ENCODE measurements at regions not wholly inside any gene's neighbourhood (a gene's known extent, or its start where the extent isn't known, plus 50 kb on each side); places are given as distances from the start of the nearest gene placed in this dataset.

DNA sequence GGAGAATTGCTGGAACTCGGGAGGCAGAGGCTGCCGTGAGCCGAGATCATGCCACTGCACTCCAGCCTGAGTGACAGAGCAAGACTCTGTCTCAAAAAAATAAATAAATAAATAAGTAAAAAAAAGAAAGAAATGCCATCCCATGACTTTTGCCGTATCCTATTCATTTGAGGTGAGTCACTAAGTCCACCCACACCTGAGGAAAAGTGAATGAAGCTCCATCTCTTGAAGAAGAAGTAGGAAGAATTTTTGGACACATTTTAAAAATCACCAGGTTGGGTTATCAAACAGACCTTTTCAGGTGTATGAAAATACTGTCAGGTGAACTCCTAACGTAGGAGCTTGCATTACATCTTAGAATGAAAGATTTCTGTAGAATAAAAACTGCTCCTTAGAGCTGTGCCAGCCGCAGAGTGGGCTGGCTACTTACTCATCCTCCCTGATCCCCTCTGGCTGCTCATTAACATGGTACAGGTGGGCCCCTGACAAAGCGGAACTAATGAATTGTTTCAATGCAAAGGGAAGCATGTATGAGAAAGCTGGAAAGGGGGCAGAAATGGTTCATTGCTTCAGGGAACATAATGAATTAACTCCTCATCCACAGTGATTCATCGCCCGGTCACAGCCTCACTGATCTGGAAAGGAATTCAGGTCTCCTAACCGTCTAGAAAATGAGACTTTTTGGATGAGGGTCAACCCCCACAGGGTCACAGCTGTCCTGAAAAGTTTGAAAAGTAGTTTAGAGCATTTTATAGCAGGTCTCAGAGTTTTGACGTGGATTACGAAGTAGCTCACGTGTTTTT lies 191.4 kb downstream of the SPP2 start:
- H3K4me1 ChIP-seq (ENCODE audit: insufficient read depth, low read length): no peaks in the 10 kb centered on the region
- TF ChIP-seq CREM (IDR thresholded peaks at IDR 0.05): no peak
- no peak for TF ChIP-seq CREM (CRISPR knock-in tag; IDR thresholded peaks at IDR 0.05)
- no peak for TF ChIP-seq KAT2B (IDR thresholded peaks at IDR 0.05; ENCODE audit: borderline replicate concordance, low read depth, low read length)
- no peak for TF ChIP-seq YY1 (IDR thresholded peaks at IDR 0.05; ENCODE audit: insufficient read depth, insufficient replicate concordance, low read depth, low read length)
- TF ChIP-seq RORA (CRISPR knock-in tag; IDR thresholded peaks at IDR 0.05): no peak
- TF ChIP-seq, protein P1, sequence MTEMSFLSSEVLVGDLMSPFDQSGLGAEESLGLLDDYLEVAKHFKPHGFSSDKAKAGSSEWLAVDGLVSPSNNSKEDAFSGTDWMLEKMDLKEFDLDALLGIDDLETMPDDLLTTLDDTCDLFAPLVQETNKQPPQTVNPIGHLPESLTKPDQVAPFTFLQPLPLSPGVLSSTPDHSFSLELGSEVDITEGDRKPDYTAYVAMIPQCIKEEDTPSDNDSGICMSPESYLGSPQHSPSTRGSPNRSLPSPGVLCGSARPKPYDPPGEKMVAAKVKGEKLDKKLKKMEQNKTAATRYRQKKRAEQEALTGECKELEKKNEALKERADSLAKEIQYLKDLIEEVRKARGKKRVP (CRISPR knock-in tag; IDR thresholded peaks at IDR 0.05): no peak
- TF ChIP-seq TIGD3 (CRISPR knock-in tag; IDR thresholded peaks at IDR 0.05; ENCODE audit: borderline replicate concordance): no peak
- TF ChIP-seq ZBTB44 (CRISPR knock-in tag; IDR thresholded peaks at IDR 0.05): no peak
- no peak for TF ChIP-seq ZNF703 (CRISPR knock-in tag; IDR thresholded peaks at IDR 0.05; ENCODE audit: borderline replicate concordance)
- TF ChIP-seq ARNT2 (CRISPR knock-in tag; IDR thresholded peaks at IDR 0.05; ENCODE audit: low read depth): no peak
- TF ChIP-seq CREB1 (IDR thresholded peaks at IDR 0.05): no peak
- no peak for TF ChIP-seq CREB1 (CRISPR knock-in tag; IDR thresholded peaks at IDR 0.05)
- no peak for TF ChIP-seq ZNF547 (CRISPR knock-in tag; IDR thresholded peaks at IDR 0.05)
- TF ChIP-seq ZNF546 (CRISPR knock-in tag; conservative IDR thresholded peaks at IDR 0.05): no peak
- no peak for TF ChIP-seq MEIS1 (CRISPR knock-in tag; IDR thresholded peaks at IDR 0.05; ENCODE audit: borderline replicate concordance)
- TF ChIP-seq ATF2 (CRISPR knock-in tag; IDR thresholded peaks at IDR 0.05): no peak
- no peak for TF ChIP-seq ZMYM4 (CRISPR knock-in tag; IDR thresholded peaks at IDR 0.05)
- no peak for TF ChIP-seq ZNF670 (CRISPR knock-in tag; IDR thresholded peaks at IDR 0.05; ENCODE audit: borderline replicate concordance)
- TF ChIP-seq ZNF878 (CRISPR knock-in tag; IDR thresholded peaks at IDR 0.05): no peak
- H3K4me2 ChIP-seq (ENCODE audit: low read depth, low read length): no peak overlapping the region
- 0 out of 2 replicates have a peak, but pooled peaks cover 5% of the 10 kb centered on the region for H3K9me3 ChIP-seq (ENCODE audit: low read length)
- no peaks in the 10 kb centered on the region for H3K79me2 ChIP-seq (ENCODE audit: insufficient read depth, low read length)
- 40% methylated on average over 13 of the region's 13 CpGs for WGBS (ENCODE audit: low lambda C conversion rate)
- intact Hi-C loops (cut with micrococcal nuclease; ENCODE audit: unreplicated experiment) (no loop called here), in situ Hi-C loops (cut with HindIII; ENCODE audit: extremely low pct_ligation_motif_present, low pct_unique_long_range_greater_than_20kb) (no loop called here)
- H3K27ac ChIP-seq (ENCODE audit: extremely low read length, insufficient read depth, low read length): no peak overlapping the region
- H3K4me3 ChIP-seq (replicated peaks in 1 of 3; ENCODE audit: insufficient read depth in 1 of 3, low read depth in 2 of 3, low read length in 3 of 3): no peak overlapping the region
- no peaks in the 10 kb centered on the region for H3K27me3 ChIP-seq (ENCODE audit: control insufficient read depth in 1 of 2, insufficient read depth in 2 of 2, low read length in 2 of 2)
- CTCF ChIA-PET (ENCODE audit: low intra/inter-chr PET ratio, low total read pairs): no interaction called here
- no peaks in the 10 kb centered on the region for H4K20me1 ChIP-seq (ENCODE audit: insufficient read depth, low read length)
- ATAC-seq (no peak), DNase-seq (ENCODE audit: low spot score) (no peak), FAIRE-seq (no peak)
- no peak overlapping the region for H3K9ac ChIP-seq (ENCODE audit: insufficient read depth, low read depth, low read length)
- no TSS peak for BruUV-seq (replicated peaks)
- H2AFZ ChIP-seq (ENCODE audit: low read length): no peak overlapping the region
- POLR2A ChIA-PET: no interaction called here
- no peaks in the 10 kb centered on the region for H3K36me3 ChIP-seq (replicated peaks in 1 of 2; ENCODE audit: control insufficient read depth in 1 of 2, insufficient read depth in 2 of 2, low read length in 2 of 2)

Data from HepG2 (cell line).